ENCODE measurements at regions not wholly inside any gene's neighbourhood (a gene's known extent, or its start where the extent isn't known, plus 50 kb on each side); places are given as distances from the start of the nearest gene placed in this dataset.
A peak's percentile ranks its signal among the peaks of the same experiment; 100 is the strongest.

DNA sequence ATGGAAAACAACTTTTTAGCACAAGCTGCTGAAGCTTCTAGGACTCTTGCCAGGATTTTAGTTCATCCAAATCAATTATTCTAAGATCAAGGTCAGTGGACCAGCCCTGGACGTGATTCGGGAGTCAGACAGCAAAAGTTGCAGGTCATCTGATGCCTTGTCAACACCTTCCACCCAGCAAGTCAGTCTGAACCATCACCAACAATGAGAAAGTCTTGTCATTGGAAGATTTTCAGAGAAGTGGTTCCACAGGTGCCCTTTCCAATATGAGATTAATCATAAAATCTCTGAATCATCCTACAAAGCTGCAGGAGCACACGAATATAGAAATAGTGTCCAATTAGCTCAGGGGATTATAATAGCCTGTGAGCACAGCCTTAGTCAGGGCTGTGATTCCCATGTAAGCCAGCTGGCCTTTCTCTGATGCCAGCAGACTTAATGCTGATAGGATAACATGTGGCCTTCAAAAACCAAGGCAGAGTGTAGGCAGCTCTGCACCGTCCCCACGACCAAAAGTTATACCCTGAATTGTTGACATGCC lies 445.0 kb upstream of the TRPC7 start:
- Histone ChIP-seq H3K27me3 (no peaks in the 10 kb centered on the region), H3K9me3 (no peaks in the 10 kb centered on the region), H3K36me3 (no peaks in the 10 kb centered on the region), H3K4me1 (no peaks in the 10 kb centered on the region), H3K4me3 (no peak overlapping the region), H3K27ac (no peak overlapping the region)
- intact Hi-C loops (cut with DNase I): no loop called here
- no peak for TF ChIP-seq CTCF (IDR thresholded peaks at IDR 0.05)
- DNase-seq (no peak), ATAC-seq (no peak)

DNA sequence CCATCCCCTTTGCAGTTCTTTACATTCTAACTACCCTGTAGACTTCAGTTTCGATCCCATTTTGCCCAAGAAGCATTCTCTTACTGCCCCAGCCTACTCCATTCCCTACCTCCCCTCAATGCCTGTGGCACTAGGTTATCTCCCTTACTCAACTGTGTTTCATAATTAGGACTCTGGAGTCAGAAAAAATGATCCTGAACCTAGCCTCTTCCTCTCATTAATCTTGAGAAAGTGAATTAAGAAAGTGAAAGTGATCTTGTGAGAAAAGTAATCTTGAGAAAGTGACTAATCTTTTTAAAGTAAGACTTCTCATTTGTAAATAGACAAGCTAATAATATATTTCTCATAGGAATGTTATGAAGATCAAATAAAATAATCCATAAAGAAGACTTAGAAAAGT lies 444.0 kb upstream of the TRPC7 start:
- Histone ChIP-seq H3K27me3 (no peaks in the 10 kb centered on the region), H3K27ac (no peak overlapping the region), H3K9me3 (no peaks in the 10 kb centered on the region), H3K36me3 (no peaks in the 10 kb centered on the region), H3K4me1 (no peaks in the 10 kb centered on the region), H3K4me3 (no peak overlapping the region)
- no peak for DNase-seq
- TF ChIP-seq CTCF (IDR thresholded peaks at IDR 0.05): no peak
- intact Hi-C loops (cut with DNase I): no loop called here
- ATAC-seq: no peak

- H3K4me1 ChIP-seq: no peaks in the 10 kb centered on the region
- no peak for ATAC-seq
- no peak for DNase-seq
- no peaks in the 10 kb centered on the region for H3K36me3 ChIP-seq
- TF ChIP-seq CTCF (IDR thresholded peaks at IDR 0.05): no peak
- no peak overlapping the region for H3K4me3 ChIP-seq
- H3K9me3 ChIP-seq: no peaks in the 10 kb centered on the region
- H3K27me3 ChIP-seq: no peaks in the 10 kb centered on the region
- intact Hi-C loops (cut with DNase I): no loop called here
- H3K27ac ChIP-seq: no peak overlapping the region
Observed at GRCh38 chr5:136808756-136809155, 443.4 kb upstream of the TRPC7 start.

GRCh38 chr5:136805466-136805865 lies 440.1 kb upstream of the TRPC7 start:
- intact Hi-C loops (cut with DNase I): no loop called here
- Histone ChIP-seq H3K4me3 (no peak overlapping the region), H3K27me3 (no peaks in the 10 kb centered on the region), H3K9me3 (no peaks in the 10 kb centered on the region), H3K4me1 (no peaks in the 10 kb centered on the region), H3K36me3 (no peaks in the 10 kb centered on the region), H3K27ac (no peak overlapping the region)
- TF ChIP-seq CTCF (IDR thresholded peaks at IDR 0.05): no peak
- ATAC-seq (no peak), DNase-seq (no peak)

DNA sequence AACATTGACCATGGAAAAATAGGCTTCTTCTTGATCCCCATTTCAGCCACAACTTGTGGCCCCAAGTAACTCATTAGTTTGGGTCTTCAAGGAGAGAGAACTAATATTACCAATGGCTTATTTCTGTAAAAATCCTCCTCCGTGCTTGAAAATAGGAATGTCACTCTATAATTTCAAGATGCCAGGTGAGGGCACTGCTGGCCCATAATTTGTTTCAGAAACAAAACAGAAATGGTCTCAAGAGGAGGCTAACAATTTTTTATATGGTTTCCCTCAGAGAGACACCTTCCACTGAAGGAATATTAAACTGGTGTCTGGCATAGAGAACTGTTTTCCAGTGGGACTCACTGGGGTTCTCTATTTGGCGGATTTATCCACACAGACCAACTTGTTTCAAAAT lies 437.0 kb upstream of the TRPC7 start:
- Histone ChIP-seq H3K36me3 (no peaks in the 10 kb centered on the region), H3K27me3 (no peaks in the 10 kb centered on the region), H3K4me1 (no peaks in the 10 kb centered on the region), H3K27ac (no peak overlapping the region), H3K4me3 (no peak overlapping the region), H3K9me3 (no peaks in the 10 kb centered on the region)
- ATAC-seq (no peak), DNase-seq (no peak)
- no peak for TF ChIP-seq CTCF (IDR thresholded peaks at IDR 0.05)
- intact Hi-C loops (cut with DNase I): no loop called here

GRCh38 chr5:136799806-136800372 lies 434.5 kb upstream of the TRPC7 start:
- ATAC-seq (peak; percentile 14), DNase-seq (no peak)
- Histone ChIP-seq H3K36me3 (no peaks in the 10 kb centered on the region), H3K4me1 (no peaks in the 10 kb centered on the region), H3K9me3 (no peaks in the 10 kb centered on the region), H3K4me3 (no peak overlapping the region), H3K27me3 (no peaks in the 10 kb centered on the region), H3K27ac (no peak overlapping the region)
- TF ChIP-seq CTCF (IDR thresholded peaks at IDR 0.05): no peak
- intact Hi-C loops (cut with DNase I): no loop called here
